NCI-H510A (cell line): ENCODE measurements at regions not wholly inside any gene's neighbourhood (a gene's known extent, or its start where the extent isn't known, plus 50 kb on each side); places are given as distances from the start of the nearest gene placed in this dataset.

Source experiments
- DNase-seq: peaks from one replicate; lab custom pipeline; 2025; lab: John Stamatoyannopoulos, UW

DNA sequence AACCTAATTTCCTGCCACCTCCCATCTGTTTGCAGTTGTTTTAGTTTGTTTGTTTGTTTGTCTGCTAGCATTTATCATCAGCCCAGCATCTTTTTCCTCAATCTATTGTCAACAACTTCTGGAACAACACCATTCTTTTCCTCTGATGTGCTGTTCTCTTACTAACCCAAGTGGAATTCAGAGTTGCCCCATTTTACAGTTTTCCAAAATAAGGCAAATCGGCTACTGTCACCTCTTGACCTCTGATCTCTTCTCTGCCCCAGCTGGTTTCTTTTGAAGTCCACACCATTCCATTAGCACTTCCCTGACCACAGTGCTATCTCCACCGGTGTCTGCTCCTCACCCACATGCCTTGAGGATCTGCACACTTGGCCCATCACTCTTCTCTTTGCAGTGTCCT lies 102.4 kb downstream of the EFNB2 start:
- no peak for DNase-seq

- DNase-seq, result no peak
Observed at GRCh38 chr13:106432636-106433035, 102.8 kb downstream of the EFNB2 start.

DNA sequence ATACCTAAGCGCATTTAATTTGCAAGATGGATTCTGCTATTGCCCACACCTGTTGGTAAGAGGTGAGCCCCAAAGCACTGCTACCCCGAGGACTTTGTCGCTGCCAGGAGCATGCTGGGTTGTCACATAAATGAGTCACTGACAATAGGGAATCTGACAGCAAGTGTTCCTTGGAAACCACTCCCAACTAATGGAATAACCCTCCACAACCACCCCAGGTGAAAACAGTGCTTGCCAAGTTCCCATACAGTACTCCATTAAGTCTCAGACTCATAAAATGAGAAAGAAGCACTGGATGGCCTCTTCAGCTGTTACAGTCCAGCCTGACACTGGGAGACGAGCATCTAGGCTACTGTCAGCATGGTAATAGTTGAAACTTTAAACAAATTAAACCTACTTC lies 108.6 kb downstream of the EFNB2 start:
- no peak for DNase-seq

GRCh38 chr13:106425661-106426060 lies 109.8 kb downstream of the EFNB2 start:
- no peak for DNase-seq

- DNase-seq, result no peak
Observed at GRCh38 chr13:106424805-106425204, 110.7 kb downstream of the EFNB2 start.

- no peak for DNase-seq
Observed at GRCh38 chr13:106423530-106423929, 111.9 kb downstream of the EFNB2 start.

DNA sequence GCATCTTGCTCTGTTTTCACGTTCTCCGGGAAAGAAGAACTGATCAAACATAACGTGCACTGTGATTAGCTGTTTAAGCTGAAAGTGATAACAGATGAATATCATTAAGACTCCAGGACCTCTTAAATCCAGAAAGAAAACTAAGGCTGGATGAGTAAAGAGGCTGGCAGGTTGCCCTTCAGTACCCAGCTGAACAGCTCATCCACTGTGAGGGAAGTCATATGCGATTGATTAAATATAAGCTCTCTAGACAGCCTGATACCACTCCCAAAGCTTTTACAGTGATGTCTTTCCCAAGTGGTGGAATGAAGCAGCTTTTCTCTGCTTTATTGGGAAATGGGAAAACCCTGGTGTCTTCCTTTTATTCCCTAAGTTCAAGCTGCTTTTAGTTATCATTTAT lies 116.9 kb downstream of the EFNB2 start:
- no peak for DNase-seq

GRCh38 chr13:106417467-106418110 lies 117.9 kb downstream of the EFNB2 start:
- no peak for DNase-seq

GRCh38 chr13:106416645-106417044 lies 118.8 kb downstream of the EFNB2 start:
- DNase-seq, result no peak

GRCh38 chr13:106415971-106416370 lies 119.5 kb downstream of the EFNB2 start:
- DNase-seq, result no peak

DNA sequence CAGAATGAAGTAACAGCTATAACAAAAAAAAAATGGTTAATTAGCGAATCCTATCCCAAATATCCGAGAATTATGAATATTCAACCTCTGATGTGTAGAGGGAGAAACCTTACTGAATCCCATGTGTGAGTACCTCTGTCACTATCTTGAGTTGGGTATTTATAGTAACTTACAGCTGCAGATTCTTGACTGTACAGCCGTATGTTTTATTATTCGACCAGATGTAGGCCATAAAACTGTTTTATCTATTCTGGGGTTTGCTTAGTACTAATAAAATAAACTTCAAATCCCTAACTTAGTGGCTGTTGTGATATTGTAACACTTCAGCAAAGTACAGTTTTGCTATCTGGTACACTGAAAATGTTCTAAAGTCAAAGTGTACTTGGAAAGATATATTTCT lies 120.0 kb downstream of the EFNB2 start:
- DNase-seq, result no peak

- no peak for DNase-seq
Observed at GRCh38 chr13:106407338-106407737, 128.1 kb downstream of the EFNB2 start.

- DNase-seq, result no peak
Observed at GRCh38 chr13:106405731-106406130, 129.7 kb downstream of the EFNB2 start.

- DNase-seq, result no peak
Observed at GRCh38 chr13:106403280-106403679, 132.2 kb downstream of the EFNB2 start.

DNA sequence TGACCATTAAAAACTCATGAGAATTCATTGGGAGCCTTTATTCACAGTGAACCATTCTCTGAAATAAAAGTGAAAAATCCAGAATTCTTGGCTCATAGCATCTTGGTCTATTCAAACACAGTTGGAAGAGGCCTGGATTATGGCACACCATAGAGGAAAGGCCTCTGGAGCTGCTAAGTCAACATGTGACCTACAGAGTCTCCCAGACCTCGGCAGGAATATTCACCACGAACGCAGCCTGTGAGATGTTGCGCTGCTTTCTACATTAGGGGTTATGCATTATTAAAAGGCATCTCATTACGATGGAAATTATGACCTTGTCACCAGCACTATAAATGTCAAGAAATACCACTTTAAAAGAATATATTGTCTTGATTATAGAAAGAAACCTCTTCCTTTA lies 132.6 kb downstream of the EFNB2 start:
- DNase-seq, result no peak

DNA sequence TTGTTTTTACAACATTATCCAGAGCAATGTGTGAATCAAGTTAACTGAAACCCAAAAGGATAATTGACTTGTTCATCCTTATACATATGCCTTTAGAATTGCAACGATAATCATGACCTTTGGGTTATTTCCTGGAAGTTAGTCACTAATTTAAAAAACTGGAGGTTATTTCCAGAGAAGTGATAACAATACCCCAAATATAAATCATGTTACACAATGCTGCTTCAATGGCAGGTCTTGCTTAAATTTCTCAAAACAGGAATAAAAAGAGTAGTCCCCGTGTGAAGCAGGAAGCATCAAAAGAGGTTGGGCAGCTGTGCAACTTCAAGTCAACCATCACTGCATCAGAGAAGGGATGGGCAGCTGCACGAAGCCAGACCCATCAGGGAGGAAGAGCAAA lies 134.4 kb downstream of the EFNB2 start:
- no peak for DNase-seq

- no peak for DNase-seq
Observed at GRCh38 chr13:106400289-106400688, 135.2 kb downstream of the EFNB2 start.

DNA sequence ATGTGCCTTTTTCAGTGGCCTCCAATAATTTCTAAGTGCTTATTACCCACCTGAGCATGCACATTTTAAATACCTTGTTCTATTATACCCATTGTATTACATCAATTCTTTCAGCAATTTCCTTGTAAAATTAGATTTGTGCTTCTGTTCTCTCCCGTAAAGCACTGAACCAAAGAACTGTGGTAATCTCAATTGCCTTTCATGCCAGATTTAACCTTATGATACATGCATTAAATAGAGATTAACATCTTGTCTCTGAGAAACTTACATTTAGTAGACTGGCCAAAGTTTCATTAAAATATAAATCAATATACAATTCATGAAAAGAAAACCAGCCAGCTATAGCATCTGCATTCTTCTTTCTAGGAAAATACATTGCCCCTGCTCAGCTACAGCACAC lies 137.2 kb downstream of the EFNB2 start:
- no peak for DNase-seq

DNA sequence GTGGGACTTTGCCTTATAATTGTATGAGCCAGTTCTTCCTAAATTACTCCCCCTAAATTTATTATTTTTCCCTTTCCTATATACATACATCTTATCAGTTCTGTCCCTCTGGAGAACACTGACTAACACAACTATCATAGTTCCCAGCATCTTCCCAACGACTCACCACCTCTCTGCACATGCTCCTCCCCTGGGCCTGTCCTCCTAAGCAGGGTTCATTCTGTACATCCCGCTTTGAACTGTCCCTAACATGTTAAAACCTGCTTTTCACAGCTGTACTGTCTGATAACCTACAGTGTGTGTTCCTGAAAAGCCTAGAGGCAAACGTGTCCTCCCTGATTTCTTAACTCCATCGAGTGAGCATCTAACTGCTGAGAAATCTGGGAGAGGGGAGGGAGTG lies 141.7 kb downstream of the EFNB2 start:
- no peak for DNase-seq

DNA sequence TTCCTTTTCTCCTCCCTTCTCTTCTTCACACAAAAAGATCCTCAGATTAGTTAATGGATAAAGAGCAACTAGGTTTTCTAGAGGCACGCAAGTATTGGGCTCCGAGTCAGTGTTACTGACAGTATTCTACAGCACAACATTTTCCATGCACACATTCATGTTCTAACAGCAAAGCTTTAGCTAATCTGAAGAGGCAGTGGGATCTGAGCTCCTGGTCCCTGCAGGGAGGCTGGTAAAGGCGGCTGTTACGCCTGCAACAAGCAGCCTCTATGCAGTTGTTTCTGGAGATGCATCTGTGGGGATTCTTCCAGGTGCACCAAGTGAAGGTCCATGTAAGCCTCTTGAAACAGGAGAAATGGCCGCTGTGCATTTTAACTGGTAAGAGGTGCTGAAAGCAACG lies 143.8 kb downstream of the EFNB2 start:
- DNase-seq, result no peak

DNA sequence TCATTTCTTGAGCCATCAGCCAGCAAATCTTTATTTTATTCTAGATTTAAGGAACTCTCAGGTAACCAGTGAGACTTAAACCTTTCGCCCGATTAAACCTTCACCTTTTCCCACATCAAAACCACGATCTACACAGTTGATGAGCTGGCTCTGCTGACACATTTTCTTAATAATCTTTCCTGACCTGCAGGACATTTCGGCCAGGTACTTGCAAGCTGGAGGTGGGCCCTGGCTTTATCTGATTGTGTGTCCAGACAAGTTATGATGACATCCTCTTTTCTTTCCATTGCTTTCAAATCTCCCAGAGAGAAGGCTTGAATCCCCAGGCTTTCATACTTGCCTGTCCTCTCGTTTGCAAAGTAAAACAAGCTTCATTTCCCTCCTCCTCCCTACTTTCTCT lies 144.2 kb downstream of the EFNB2 start:
- no peak for DNase-seq

GRCh38 chr13:106390367-106390766 lies 145.1 kb downstream of the EFNB2 start:
- DNase-seq, result no peak

GRCh38 chr13:106385654-106386053 lies 149.8 kb downstream of the EFNB2 start:
- DNase-seq, result no peak

DNA sequence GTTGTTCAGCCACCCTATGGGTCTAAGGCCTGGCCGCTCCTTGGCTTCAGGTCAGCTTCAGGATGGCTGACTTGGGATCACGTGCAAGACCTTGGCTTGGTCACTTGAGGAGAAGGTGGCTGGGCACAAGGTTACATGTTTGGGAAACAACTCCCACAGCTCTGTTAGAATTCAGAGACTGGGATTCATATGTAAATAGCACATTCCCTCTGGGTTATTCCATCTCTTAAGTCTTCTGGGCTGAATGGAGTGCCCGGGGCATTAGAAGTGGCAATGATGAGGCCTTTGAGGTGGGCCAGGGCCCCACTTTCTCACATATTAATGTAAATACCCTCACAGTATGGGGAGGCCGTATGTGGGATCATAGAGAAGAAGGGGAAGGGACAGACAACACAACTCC lies 150.9 kb downstream of the EFNB2 start:
- no peak for DNase-seq

GRCh38 chr13:106383791-106384190 lies 151.7 kb downstream of the EFNB2 start:
- no peak for DNase-seq
